Activated T-helper 1 cell treated with anti-CD3 and anti-CD28 coated beads, Interleukin-12 subunit alpha, Interleukin-12 subunit beta, Interleukin-2, Interleukin-4 antibody, amounts not matched to agents 30 ng/mL and 10 ng/mL and 1 ng/mL, durations not matched to agents 14 hours and 24 hours and 36 hours (primary cell): ENCODE measurements at regions not wholly inside any gene's neighbourhood (a gene's known extent, or its start where the extent isn't known, plus 50 kb on each side); places are given as distances from the start of the nearest gene placed in this dataset.
"Not testable (repeated sequence)": the region's sequence is repeated elsewhere in the genome, so short reads cannot be mapped to it uniquely, and the experiment has no call there.

Experiments used
- DNase-seq: peaks from one replicate; pipeline ENCODE4 v3.0.0; 2021; ENCODE audit warnings: low spot score
- H3K27ac Mint-ChIP-seq: one replicate; pipeline ENCODE4 v1.8.0; 2021; ENCODE audit warnings: mild to moderate bottlenecking, mixed read lengths
- H3K27me3 Mint-ChIP-seq: one replicate; pipeline ENCODE4 v1.8.0; 2022; ENCODE audit warnings: mild to moderate bottlenecking, moderate library complexity, mixed read lengths; ENCODE audit not compliant: insufficient read depth
- H3K36me3 Mint-ChIP-seq: one replicate; pipeline ENCODE4 v1.8.0; 2021; ENCODE audit warnings: low read depth, mixed read lengths
- H3K4me1 Mint-ChIP-seq: one replicate; pipeline ENCODE4 v1.8.0; 2021; ENCODE audit warnings: low read depth, mixed read lengths
- H3K4me3 Mint-ChIP-seq: one replicate; pipeline ENCODE4 v1.8.0; 2021; ENCODE audit warnings: mild to moderate bottlenecking, moderate library complexity, mixed read lengths
- H3K9me3 Mint-ChIP-seq: one replicate; pipeline ENCODE4 v1.8.0; 2021; ENCODE audit warnings: mixed read lengths
- intact Hi-C: fragments of 100-400 bp; cut with micrococcal nuclease; formaldehyde crosslinking; loops from one replicate; pipeline ENCODE4 v1.15.1; 2024

DNA sequence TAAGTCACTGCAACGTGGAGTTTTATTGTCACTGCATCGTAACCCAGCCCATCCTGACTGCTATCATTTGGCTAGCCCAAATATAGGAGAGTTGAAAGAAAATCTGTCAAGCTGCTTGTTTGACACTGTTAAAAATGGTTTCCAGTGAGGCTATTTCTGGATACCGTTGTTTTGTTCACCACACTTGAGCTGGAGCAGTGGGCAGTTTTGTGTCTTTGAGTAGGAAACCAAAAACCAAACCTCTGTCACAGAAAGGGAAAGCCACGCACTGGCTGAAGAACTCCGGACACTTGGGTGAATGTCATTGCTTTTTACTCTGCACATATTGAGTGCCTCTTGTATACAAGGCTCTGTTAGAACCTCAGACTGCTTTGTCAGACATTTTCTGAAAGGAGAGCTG is 446.4 kb upstream of the CFAP20DC start:
- Mint-ChIP-seq H3K4me1 (no peaks in the 10 kb centered on the region), H3K36me3 (no peaks in the 10 kb centered on the region), H3K27me3 (no peaks in the 10 kb centered on the region), H3K9me3 (no peaks in the 10 kb centered on the region), H3K4me3 (no peak overlapping the region), H3K27ac (no peak overlapping the region)
- DNase-seq = no peak
- intact Hi-C loops = no loop called here

DNA sequence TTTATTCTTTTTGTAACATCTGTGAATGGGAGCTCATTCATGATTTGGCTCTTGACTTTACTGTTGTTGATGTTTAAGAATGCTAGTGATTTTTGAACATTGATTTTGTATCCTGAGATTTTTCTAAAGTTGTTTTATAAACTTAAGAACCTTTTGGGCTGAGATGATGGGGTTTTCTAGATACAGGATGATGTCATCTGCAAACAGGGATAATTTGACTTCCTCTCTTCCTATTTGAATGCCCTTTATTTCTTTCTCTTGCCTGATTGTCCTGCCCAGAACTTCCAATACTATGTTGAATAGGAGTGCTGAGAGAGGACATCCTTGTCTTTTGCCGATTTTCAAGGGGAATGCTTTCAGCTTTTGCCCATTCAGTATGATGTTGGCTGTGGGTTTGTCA is 445.1 kb upstream of the CFAP20DC start:
- H3K9me3 Mint-ChIP-seq, H3K4me3 Mint-ChIP-seq, intact Hi-C loops, H3K4me1 Mint-ChIP-seq, H3K36me3 Mint-ChIP-seq, DNase-seq, H3K27ac Mint-ChIP-seq, H3K27me3 Mint-ChIP-seq: not testable (repeated sequence)

DNA sequence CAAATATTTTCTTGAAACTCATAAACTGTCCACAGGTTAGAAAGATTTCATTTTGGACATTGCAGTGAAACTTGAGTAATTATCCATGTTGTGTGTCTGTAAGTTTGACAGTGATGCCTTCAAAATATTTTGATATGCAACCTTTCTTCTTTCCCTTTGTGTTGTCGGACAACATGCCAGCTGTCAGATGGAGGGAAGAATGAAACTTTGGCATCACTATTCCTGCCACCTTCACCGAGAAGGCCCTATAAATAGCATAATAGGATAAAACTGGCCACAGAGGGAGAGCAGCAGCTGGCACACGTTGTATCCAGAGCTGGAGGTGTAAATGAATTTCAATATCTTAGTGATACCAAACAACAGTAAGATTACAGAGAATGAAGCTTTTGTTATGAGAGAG is 436.7 kb upstream of the CFAP20DC start:
- Mint-ChIP-seq H3K4me1 (peaks cover 41% of the 10 kb centered on the region), H3K9me3 (peaks cover 6% of the 10 kb centered on the region), H3K4me3 (no peak overlapping the region), H3K27ac (no peak overlapping the region), H3K36me3 (peaks cover 5% of the 10 kb centered on the region), H3K27me3 (no peaks in the 10 kb centered on the region)
- no peak for DNase-seq
- intact Hi-C loops = no loop called here

DNA sequence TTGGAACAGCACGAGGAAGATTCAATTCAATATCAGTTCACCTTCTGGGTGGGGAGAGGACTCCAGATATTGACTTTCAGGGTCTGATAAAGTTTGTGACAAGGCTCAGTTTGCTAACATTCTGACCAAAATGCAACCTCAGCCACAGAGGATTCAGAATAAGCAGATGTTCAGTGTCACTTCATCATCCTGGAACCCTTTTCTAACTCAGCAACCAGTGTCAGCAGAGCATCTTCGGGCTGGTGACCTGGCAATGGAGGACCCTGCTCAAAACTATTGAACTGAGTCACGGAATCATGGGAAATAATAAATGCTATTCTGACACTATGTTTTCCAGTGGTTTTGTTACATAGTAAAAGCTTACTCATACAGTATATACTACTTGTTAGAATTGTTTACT is 433.4 kb upstream of the CFAP20DC start:
- H3K27ac Mint-ChIP-seq = no peak overlapping the region
- peaks cover 3% of the 10 kb centered on the region for H3K36me3 Mint-ChIP-seq
- peaks cover 6% of the 10 kb centered on the region for H3K9me3 Mint-ChIP-seq
- H3K4me3 Mint-ChIP-seq = no peak overlapping the region
- intact Hi-C loops = no loop called here
- peaks cover 59% of the 10 kb centered on the region for H3K4me1 Mint-ChIP-seq
- DNase-seq = no peak
- no peaks in the 10 kb centered on the region for H3K27me3 Mint-ChIP-seq

DNA sequence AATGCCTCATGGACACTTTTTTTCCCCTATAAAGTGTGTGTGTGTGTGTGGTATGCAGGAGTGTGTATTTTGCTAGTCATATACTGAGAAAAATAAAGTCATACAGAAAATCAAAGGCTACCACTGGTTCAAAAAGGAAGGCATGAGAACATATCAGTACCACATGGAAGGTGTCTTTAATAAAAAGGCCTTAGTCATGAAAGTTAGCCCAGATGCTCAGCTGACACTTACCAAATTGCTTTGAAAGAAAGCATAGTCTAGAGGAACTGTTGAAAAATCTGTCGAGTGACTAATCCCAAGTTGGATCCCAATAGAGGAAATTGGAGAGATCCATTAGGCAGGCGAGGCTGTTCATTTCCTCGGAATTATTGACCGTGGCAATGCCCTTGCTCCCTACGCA is 432.9 kb upstream of the CFAP20DC start:
- H3K36me3 Mint-ChIP-seq = no peaks in the 10 kb centered on the region

DNA sequence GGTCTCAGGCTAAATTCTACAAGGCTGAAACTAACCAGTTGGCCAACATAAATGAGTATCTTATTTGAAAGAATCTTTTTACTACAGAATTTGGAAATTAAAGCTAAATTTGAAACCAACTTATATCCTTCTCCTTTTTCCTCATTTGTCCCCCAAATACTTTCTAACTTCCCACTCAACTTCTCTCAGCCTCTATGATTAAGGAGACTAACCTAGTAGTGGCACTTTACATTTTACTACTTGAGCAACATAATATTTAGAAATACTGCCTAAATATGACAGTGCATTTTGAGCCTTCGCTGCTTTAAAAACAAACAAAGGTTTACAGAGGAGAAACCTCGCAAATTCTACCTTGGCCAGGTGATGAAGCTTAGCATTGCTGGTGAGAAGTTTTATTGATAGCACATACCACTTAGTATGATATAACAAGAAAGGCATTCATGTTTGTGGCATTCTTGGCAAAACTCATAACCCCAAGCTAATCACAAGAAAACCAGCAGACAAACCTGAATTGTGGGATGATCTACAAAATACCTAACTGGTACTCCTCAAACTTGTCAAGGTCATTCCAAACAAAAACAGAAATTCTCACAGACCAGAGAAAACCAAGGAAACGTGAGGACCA is 432.1 kb upstream of the CFAP20DC start:
- no peak overlapping the region for H3K4me3 Mint-ChIP-seq
- H3K9me3 Mint-ChIP-seq = peaks cover 8% of the 10 kb centered on the region
- peaks cover 46% of the 10 kb centered on the region for H3K4me1 Mint-ChIP-seq
- H3K36me3 Mint-ChIP-seq = no peaks in the 10 kb centered on the region
- intact Hi-C loops = no loop called here
- DNase-seq = no peak
- no peak overlapping the region for H3K27ac Mint-ChIP-seq
- no peaks in the 10 kb centered on the region for H3K27me3 Mint-ChIP-seq

More for the DNA sequence above, 432.9 kb upstream of the CFAP20DC start:
- H3K9me3 Mint-ChIP-seq = peaks cover 6% of the 10 kb centered on the region
- H3K4me3 Mint-ChIP-seq = no peak overlapping the region
- intact Hi-C loops = no loop called here
- H3K27ac Mint-ChIP-seq = no peak overlapping the region
- peaks cover 54% of the 10 kb centered on the region for H3K4me1 Mint-ChIP-seq
- no peaks in the 10 kb centered on the region for H3K27me3 Mint-ChIP-seq
- no peak for DNase-seq

DNA sequence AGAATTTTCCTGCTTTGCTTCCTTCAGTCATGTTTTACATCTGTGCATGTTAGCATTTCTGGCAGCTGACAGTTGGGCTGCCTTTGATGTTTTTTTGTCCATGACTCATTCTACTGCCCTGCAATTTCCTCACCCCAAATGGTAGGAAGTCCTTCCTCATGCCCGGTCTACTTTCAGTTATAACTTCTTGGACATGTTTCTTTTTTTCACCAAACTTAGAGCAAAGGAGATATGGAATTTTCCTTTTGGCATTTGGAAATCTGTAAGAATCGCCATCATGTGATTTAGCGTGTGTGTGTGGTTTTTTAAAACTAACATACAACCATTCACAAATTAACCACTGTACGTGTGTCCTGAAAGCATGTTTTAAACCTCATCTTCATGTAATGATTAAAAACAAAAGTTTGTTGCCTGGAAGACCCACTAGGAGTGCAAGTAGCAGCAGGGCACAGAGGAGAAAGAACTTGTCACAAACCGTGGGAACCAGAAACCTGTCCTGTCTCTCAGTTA is 430.7 kb upstream of the CFAP20DC start:
- Mint-ChIP-seq H3K36me3 (no peaks in the 10 kb centered on the region), H3K4me1 (peaks cover 41% of the 10 kb centered on the region), H3K9me3 (peaks cover 9% of the 10 kb centered on the region), H3K27ac (peak overlapping the region; percentile 72), H3K4me3 (peak overlapping the region; percentile 52), H3K27me3 (no peaks in the 10 kb centered on the region)
- intact Hi-C loops = loop anchor here (1.0 kb wide), 11 partner anchors 10 to 303 kb away; no protein-coding TSS in a partner anchor
- no peak for DNase-seq

DNA sequence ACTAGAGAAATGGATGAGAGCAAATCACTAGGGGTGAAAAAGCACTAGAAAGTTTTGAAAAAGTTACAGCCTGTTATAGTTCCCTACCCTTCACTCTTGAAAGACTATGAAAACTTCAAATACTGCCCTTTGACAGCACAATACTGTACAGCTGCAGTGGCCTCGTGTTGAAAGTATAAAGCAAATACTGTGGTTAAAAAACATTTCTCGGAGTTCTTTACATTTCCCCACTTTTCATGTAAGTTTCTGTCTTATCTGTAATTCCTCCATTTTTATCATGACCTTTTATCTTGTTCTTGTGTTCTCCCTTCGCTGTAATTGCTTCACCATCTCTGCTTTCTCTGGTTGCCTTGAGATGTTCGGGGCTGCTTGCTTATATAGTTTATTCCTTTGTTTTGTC is 423.8 kb upstream of the CFAP20DC start:
- Mint-ChIP-seq H3K27me3 (no peaks in the 10 kb centered on the region), H3K9me3 (peaks cover 25% of the 10 kb centered on the region), H3K36me3 (peaks cover 28% of the 10 kb centered on the region), H3K27ac (peak overlapping the region; percentile 0), H3K4me3 (no peak overlapping the region), H3K4me1 (peaks cover 38% of the 10 kb centered on the region)
- no peak for DNase-seq
- intact Hi-C loops = no loop called here

DNA sequence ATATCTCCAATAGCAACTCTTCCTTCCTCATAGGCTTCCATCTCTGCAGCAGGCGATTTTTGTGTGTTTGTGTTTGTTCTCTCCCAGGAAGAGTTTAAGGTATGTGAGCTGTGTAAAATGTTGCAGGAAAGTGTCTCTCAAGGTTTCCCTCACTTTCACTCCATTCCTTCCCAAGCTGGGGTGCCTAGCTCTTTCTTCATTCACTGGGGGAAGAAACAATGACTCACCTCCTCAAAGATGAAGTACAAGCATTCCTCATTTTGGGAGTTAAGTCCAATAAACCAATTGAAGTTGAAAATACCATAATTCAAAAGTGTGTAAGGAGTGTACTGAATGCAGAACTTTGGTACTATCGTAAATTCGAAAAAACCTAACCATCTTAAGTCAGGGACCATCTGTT is 422.7 kb upstream of the CFAP20DC start:
- no peak overlapping the region for H3K4me3 Mint-ChIP-seq
- intact Hi-C loops = no loop called here
- no peaks in the 10 kb centered on the region for H3K27me3 Mint-ChIP-seq
- peaks cover 38% of the 10 kb centered on the region for H3K4me1 Mint-ChIP-seq
- peaks cover 25% of the 10 kb centered on the region for H3K9me3 Mint-ChIP-seq
- no peak overlapping the region for H3K27ac Mint-ChIP-seq
- H3K36me3 Mint-ChIP-seq = peaks cover 31% of the 10 kb centered on the region
- no peak for DNase-seq

DNA sequence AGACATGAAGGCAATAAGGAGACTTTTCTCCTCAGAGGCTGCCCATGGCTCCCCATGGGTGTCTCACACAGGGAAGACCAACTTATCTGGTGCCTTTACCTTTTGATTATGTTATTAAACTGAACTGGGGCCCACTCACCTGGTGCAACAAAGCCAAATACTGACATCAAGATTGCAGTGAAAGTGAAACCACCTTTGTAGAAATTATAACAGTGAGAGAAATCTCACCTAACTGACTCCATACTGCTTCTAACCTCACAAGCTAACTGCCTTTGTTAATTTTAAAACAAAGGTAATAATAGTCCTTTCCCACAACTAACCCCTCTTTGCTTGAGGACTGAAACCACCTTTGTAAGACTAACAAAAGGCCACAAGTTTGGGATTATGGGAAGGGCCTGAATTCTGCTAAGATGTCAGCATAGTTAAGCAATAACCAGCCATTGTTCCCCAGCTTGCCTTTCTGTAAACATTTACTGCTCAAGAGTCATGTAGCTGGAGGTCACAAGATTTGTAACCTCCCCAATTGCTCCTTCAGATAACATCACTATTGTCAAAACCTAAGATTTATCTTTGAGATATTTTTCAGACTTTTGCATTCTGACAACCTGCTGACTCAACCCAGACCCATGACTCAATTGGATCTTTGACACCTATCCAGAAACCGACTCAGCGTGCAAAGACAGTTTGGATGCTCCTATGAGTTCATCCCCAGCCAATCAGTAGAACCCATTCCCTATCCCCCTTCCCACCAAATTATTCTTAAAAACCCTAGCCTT is 420.3 kb upstream of the CFAP20DC start:
- peaks cover 35% of the 10 kb centered on the region for H3K36me3 Mint-ChIP-seq
- DNase-seq = no peak
- peaks cover 28% of the 10 kb centered on the region for H3K9me3 Mint-ChIP-seq
- intact Hi-C loops = loop anchor here (1.0 kb wide), 3 partner anchors 10 to 19 kb away; no protein-coding TSS in a partner anchor
- peaks cover 38% of the 10 kb centered on the region for H3K4me1 Mint-ChIP-seq
- no peaks in the 10 kb centered on the region for H3K27me3 Mint-ChIP-seq
- H3K4me3 Mint-ChIP-seq = no peak overlapping the region
- peak overlapping the region; percentile 64 for H3K27ac Mint-ChIP-seq

DNA sequence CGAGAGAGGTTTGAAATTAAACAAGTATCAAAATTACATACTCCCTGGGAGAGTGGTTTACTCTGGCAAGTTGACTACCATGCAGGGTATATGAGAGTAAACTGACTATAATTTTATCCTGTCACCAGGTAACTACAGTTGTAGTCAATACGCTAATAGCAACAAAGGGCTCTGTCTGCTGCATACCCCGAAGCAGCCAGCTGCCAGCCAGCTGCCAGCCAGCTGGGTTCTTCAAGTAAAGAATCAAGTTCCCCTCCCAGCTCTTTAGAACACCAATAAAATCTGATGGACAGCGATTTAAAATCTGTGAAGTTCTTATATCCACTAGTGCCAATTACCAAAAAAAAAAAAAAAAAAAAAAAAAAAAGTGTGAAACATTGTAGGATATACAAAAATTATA is 417.7 kb upstream of the CFAP20DC start:
- intact Hi-C loops = no loop called here
- H3K27me3 Mint-ChIP-seq = no peaks in the 10 kb centered on the region
- H3K27ac Mint-ChIP-seq = no peak overlapping the region
- peaks cover 28% of the 10 kb centered on the region for H3K36me3 Mint-ChIP-seq
- peaks cover 21% of the 10 kb centered on the region for H3K4me1 Mint-ChIP-seq
- peaks cover 33% of the 10 kb centered on the region for H3K9me3 Mint-ChIP-seq
- DNase-seq = no peak
- H3K4me3 Mint-ChIP-seq = no peak overlapping the region

DNA sequence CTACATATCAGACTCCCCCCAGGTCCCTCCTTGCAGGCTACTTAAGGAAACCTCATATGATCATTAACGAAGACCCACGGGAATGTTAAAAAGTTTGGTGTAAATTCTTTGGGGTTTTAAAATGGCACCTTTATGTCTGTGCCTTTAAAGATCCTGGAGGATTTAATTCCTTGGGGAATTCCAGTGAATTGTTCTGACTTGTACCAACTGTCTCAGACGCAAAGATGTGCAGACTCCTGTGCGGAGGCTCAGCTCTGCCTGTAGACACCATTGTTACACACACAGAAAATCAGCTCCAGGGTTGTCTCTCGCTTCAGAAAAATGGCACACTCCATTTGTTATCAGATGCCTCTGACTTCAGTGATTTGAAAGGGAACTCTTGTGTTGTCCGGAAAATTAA is 414.4 kb upstream of the CFAP20DC start:
- Mint-ChIP-seq H3K27me3 (no peaks in the 10 kb centered on the region), H3K4me3 (no peak overlapping the region), H3K9me3 (peaks cover 34% of the 10 kb centered on the region), H3K27ac (no peak overlapping the region), H3K4me1 (peaks cover 8% of the 10 kb centered on the region), H3K36me3 (peaks cover 19% of the 10 kb centered on the region)
- intact Hi-C loops = no loop called here
- no peak for DNase-seq

DNA sequence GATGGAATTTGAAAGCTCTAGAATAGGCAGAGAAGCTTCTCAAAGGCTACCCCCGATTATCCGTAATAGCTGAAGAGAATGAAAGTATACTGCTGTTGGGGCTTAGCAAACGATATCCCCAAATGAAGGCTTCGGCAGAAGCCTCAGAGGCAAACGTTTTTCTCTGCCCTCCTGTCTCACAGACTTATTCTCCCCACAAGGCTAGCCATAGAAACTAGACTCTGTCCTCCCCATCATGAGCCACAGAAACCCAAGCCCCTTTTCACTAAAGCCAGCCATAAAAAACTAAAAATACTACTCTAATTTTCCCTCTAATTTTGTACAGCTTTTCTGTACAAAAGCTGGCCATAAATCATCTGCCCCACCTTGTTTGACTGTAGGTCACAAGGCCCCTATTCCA is 413.4 kb upstream of the CFAP20DC start:
- Mint-ChIP-seq H3K36me3 (peaks cover 12% of the 10 kb centered on the region), H3K27ac (no peak overlapping the region), H3K9me3 (peaks cover 31% of the 10 kb centered on the region), H3K27me3 (peaks cover 4% of the 10 kb centered on the region), H3K4me1 (peaks cover 7% of the 10 kb centered on the region), H3K4me3 (no peak overlapping the region)
- intact Hi-C loops = no loop called here
- DNase-seq = no peak
